H1 (cell line): ENCODE measurements at regions not wholly inside any gene's neighbourhood (a gene's known extent, or its start where the extent isn't known, plus 50 kb on each side); places are given as distances from the start of the nearest gene placed in this dataset.

Experiments
- CTCF ChIA-PET: fragments of 300-600 bp; sonication (Branson Sonifier 250); formaldehyde crosslinking; loops from one replicate; lab custom pipeline; 2021; ENCODE audit not compliant: partially characterized antibody; lab: Charles Lee
- POLR2A ChIA-PET: fragments of 300-600 bp; sonication (Branson Sonifier 250); formaldehyde crosslinking; loops from one replicate; lab custom pipeline; 2021; ENCODE audit warnings: inconsistent platforms; ENCODE audit not compliant: partially characterized antibody; lab: Charles Lee
- DNase-seq, 2 experiments: peaks; one replicate each; pipeline versions ENCODE4 v3.0.0 to v3.0.0-alpha.2; 2010 to 2022; ENCODE audit warnings: low spot score in 2 of 2, low read depth in 1 of 2, mixed read lengths in 1 of 2
- FAIRE-seq: peaks from 2 replicates; lab custom pipeline; 2011; peaks lifted over from hg19 to GRCh38; lab: Jason Lieb, UNC
- H2AFZ ChIP-seq: 2 replicates; pipeline ENCODE4 v1.8.1; 2012; ENCODE audit warnings: low read length, inconsistent platforms
- H2AK5ac ChIP-seq: 2 replicates; pipeline ENCODE4 v1.6.1; 2013; ENCODE audit warnings: low read depth, low read length
- H2BK120ac ChIP-seq: replicated peaks from 2 replicates; pipeline ENCODE3; 2013; ENCODE audit warnings: low read depth, low read length, inconsistent platforms
- H2BK12ac ChIP-seq: 2 replicates; pipeline ENCODE4 v1.6.1; 2013; ENCODE audit warnings: low read depth, low read length
- H2BK15ac ChIP-seq: 2 replicates; pipeline ENCODE4 v1.6.1; 2013; ENCODE audit warnings: low read length
- H2BK20ac ChIP-seq: 2 replicates; pipeline ENCODE4 v1.6.1; 2013; ENCODE audit warnings: low read length
- H2BK5ac ChIP-seq: 2 replicates; pipeline ENCODE4 v1.6.1; 2013; ENCODE audit warnings: low read depth, low read length
- H3K14ac ChIP-seq: 2 replicates; pipeline ENCODE4 v1.6.1; 2013; ENCODE audit warnings: inconsistent platforms; ENCODE audit not compliant: insufficient read length
- H3K18ac ChIP-seq: 2 replicates; pipeline ENCODE4 v1.6.1; 2013; ENCODE audit warnings: low read length; ENCODE audit errors: extremely low read depth
- H3K23ac ChIP-seq: 2 replicates; pipeline ENCODE4 v1.6.1; 2013; ENCODE audit warnings: inconsistent platforms; ENCODE audit not compliant: insufficient read length
- H3K23me2 ChIP-seq: 2 replicates; pipeline ENCODE4 v1.6.1; 2013; ENCODE audit warnings: low read depth, low read length
- H3K27ac ChIP-seq: 2 replicates; pipeline ENCODE4 v1.6.1; 2011; ENCODE audit warnings: low read depth, low read length, inconsistent platforms
- H3K27me3 ChIP-seq, 4 experiments: replicated peaks in 1 of 4; 1 replicate in 1 of 4; 2 replicates in 3 of 4; pipeline versions ENCODE4 v1.6.1 to v1.8.1; 2011 to 2013; ENCODE audit warnings: low read length in 3 of 4, mild to moderate bottlenecking in 3 of 4, inconsistent platforms in 2 of 4, mixed read lengths in 2 of 4, moderate library complexity in 1 of 4; ENCODE audit not compliant: control insufficient read depth in 3 of 4, insufficient read depth in 3 of 4; ENCODE audit errors: extremely low read depth in 1 of 4
- H3K36me3 ChIP-seq, 4 experiments: 2 replicates each; pipeline versions ENCODE4 v1.6.1 to v1.8.1; 2011 to 2013; ENCODE audit warnings: mild to moderate bottlenecking in 4 of 4, low read length in 3 of 4, moderate library complexity in 2 of 4, control low read depth in 1 of 4, inconsistent platforms in 1 of 4; ENCODE audit not compliant: insufficient read depth in 4 of 4, control insufficient read depth in 2 of 4
- H3K4ac ChIP-seq: replicated peaks from 2 replicates; pipeline ENCODE3; 2013; ENCODE audit warnings: low read length, low read depth, mixed read lengths, inconsistent platforms; ENCODE audit not compliant: insufficient read length
- H3K4me1 ChIP-seq, 4 experiments: replicated peaks in 1 of 4; 1 replicate in 1 of 4; 2 replicates in 3 of 4; pipeline versions ENCODE4 v1.6.1 to v1.8.1; 2011 to 2013; ENCODE audit warnings: low read length in 3 of 4, inconsistent platforms in 2 of 4, mixed read lengths in 1 of 4; ENCODE audit not compliant: insufficient read depth in 4 of 4, control insufficient read depth in 3 of 4
- H3K4me2 ChIP-seq, 2 experiments: 2 replicates each; pipeline versions ENCODE4 v1.6.1 to v1.8.1; 2011 to 2013; ENCODE audit warnings: low read depth in 2 of 2, low read length in 2 of 2, control low read depth in 1 of 2, inconsistent platforms in 1 of 2, mild to moderate bottlenecking in 1 of 2; ENCODE audit not compliant: insufficient read depth in 1 of 2
- H3K4me3 ChIP-seq, 4 experiments: fragments of 200-600, 300-600 bp in 1 of 4; sonication (generic), shearing (Covaris generic), sonication (Bioruptor Twin) in 1 of 4; 2 replicates each; pipeline versions ENCODE4 v1.5.1 to v1.8.1; 2011 to 2016; ENCODE audit warnings: low read length in 4 of 4, low read depth in 3 of 4, control low read depth in 2 of 4, inconsistent platforms in 2 of 4, mild to moderate bottlenecking in 2 of 4, mixed read lengths in 1 of 4, moderate library complexity in 1 of 4; ENCODE audit not compliant: insufficient read depth in 2 of 4; ENCODE audit errors: extremely low read depth in 1 of 4
- H3K56ac ChIP-seq: replicated peaks from 2 replicates; pipeline ENCODE3; 2013; ENCODE audit warnings: low read depth, mild to moderate bottlenecking, mixed read lengths, low read length, inconsistent platforms; ENCODE audit not compliant: insufficient read length
- H3K79me1 ChIP-seq: 2 replicates; pipeline ENCODE4 v1.6.1; 2013; ENCODE audit warnings: low read depth, low read length, control low read depth
- H3K79me2 ChIP-seq, 2 experiments: 2 replicates each; pipeline versions ENCODE4 v1.6.1 to v1.8.1; 2012 to 2013; ENCODE audit warnings: low read length in 2 of 2, mild to moderate bottlenecking in 2 of 2, inconsistent platforms in 1 of 2; ENCODE audit not compliant: insufficient read depth in 2 of 2, control insufficient read depth in 1 of 2
- H3K9ac ChIP-seq, 4 experiments: replicated peaks in 1 of 4; 1 replicate in 1 of 4; 2 replicates in 3 of 4; pipeline versions ENCODE4 v1.6.1 to v1.8.1; 2011 to 2013; ENCODE audit warnings: low read depth in 3 of 4, low read length in 3 of 4, control low read depth in 2 of 4, mild to moderate bottlenecking in 2 of 4, moderate library complexity in 2 of 4, inconsistent platforms in 1 of 4; ENCODE audit errors: extremely low read depth in 1 of 4
- H3K9me3 ChIP-seq, 2 experiments: 2 replicates each; pipeline versions ENCODE4 v1.6.1 to v1.8.1; 2012 to 2013; ENCODE audit warnings: mild to moderate bottlenecking in 2 of 2, moderate library complexity in 2 of 2, control low read depth in 1 of 2, inconsistent platforms in 1 of 2, low read depth in 1 of 2, low read length in 1 of 2, mixed read lengths in 1 of 2; ENCODE audit not compliant: insufficient read depth in 2 of 2
- H4K20me1 ChIP-seq, 2 experiments: replicated peaks in 1 of 2; 2 replicates each; pipeline versions ENCODE3 to v1.8.1; 2011 to 2013; ENCODE audit warnings: inconsistent platforms in 2 of 2, low read length in 2 of 2, mild to moderate bottlenecking in 1 of 2; ENCODE audit not compliant: insufficient read depth in 2 of 2, control insufficient read depth in 1 of 2
- H4K5ac ChIP-seq: 2 replicates; pipeline ENCODE4 v1.6.1; 2013; ENCODE audit warnings: low read length, low read depth, mixed read lengths, inconsistent platforms; ENCODE audit not compliant: insufficient read length
- H4K8ac ChIP-seq: 2 replicates; pipeline ENCODE4 v1.8.0; 2013; ENCODE audit warnings: mild to moderate bottlenecking, moderate library complexity, low read length, inconsistent platforms; ENCODE audit not compliant: insufficient read depth; ENCODE audit errors: extremely low read depth
- H4K91ac ChIP-seq: replicated peaks from 2 replicates; pipeline ENCODE3; 2013; ENCODE audit warnings: low read length, mixed read lengths, inconsistent platforms; ENCODE audit not compliant: insufficient read length
- CHD1 ChIP-seq: IDR thresholded peaks from 2 replicates; pipeline ENCODE4 v1.6.1; 2012; ENCODE audit warnings: low read depth, low read length, improper control_type of control experiment
- EZH2 ChIP-seq: fragments of 200-600 bp; sonication (generic); IDR thresholded peaks from 2 replicates; pipeline ENCODE4 v1.7.1; 2012; ENCODE audit warnings: low read depth, mild to moderate bottlenecking, moderate library complexity, low read length, inconsistent platforms; ENCODE audit not compliant: severe bottlenecking
- NANOG ChIP-seq: IDR thresholded peaks from 2 replicates; pipeline ENCODE4 v1.6.1; 2011; ENCODE audit warnings: low read length, low read depth, mild to moderate bottlenecking, inconsistent platforms; ENCODE audit not compliant: insufficient read depth, poor library complexity, severe bottlenecking
- POLR2AphosphoS5 ChIP-seq: IDR thresholded peaks from 2 replicates; pipeline ENCODE4 v1.6.1; 2011; ENCODE audit warnings: low read depth, low read length
- POU5F1 ChIP-seq: IDR thresholded peaks from 2 replicates; pipeline ENCODE4 v1.6.1; 2011; ENCODE audit warnings: low read depth, mild to moderate bottlenecking, low read length, moderate library complexity
- SAP30 ChIP-seq: fragments of 300-600 bp; sonication (generic); IDR thresholded peaks from 2 replicates; pipeline ENCODE4 v1.7.1; 2012; ENCODE audit warnings: low read length, moderate library complexity, mild to moderate bottlenecking, inconsistent platforms; ENCODE audit not compliant: insufficient read depth, insufficient replicate concordance
- SIRT6 ChIP-seq: IDR thresholded peaks from one replicate; pipeline ENCODE4 v1.7.1; 2012; ENCODE audit warnings: low read length, inconsistent platforms
- SUZ12 ChIP-seq: fragments of 200-600 bp; sonication (generic); IDR thresholded peaks from 2 replicates; pipeline ENCODE4 v1.6.1; 2012; ENCODE audit warnings: mild to moderate bottlenecking, inconsistent platforms, low read length, moderate library complexity, mixed read lengths
- WGBS, 2 experiments: shearing (Covaris generic) in 1 of 2; methylation state at CpG; one replicate each; pipeline versions ENCODE4 v1.1.6 to v1.1.7; 2013 to 2015; ENCODE audit warnings: low lambda C conversion rate in 2 of 2, mixed read lengths in 2 of 2, inconsistent platforms in 1 of 2, low coverage in 1 of 2, missing lambda C conversion rate in 1 of 2; ENCODE audit not compliant: insufficient replicate concordance in 2 of 2, insufficient coverage in 1 of 2, insufficient read length in 1 of 2; ENCODE audit errors: extremely low coverage in 1 of 2, missing lambda C conversion rate in 1 of 2; 5-methylcytosine and 5-hydroxymethylcytosine counted together

GRCh38 chr2:163171786-163172530, 333.4 kb upstream of the KCNH7 start:
- Histone ChIP-seq H3K9me3 (no peaks in the 10 kb centered on the region), H2BK12ac (no peak overlapping the region), H3K4ac (no peak overlapping the region), H3K4me3 (no peak overlapping the region), H3K79me2 (no peaks in the 10 kb centered on the region), H3K36me3 (no peaks in the 10 kb centered on the region), H3K18ac (no peak overlapping the region), H2BK15ac (no peak overlapping the region), H4K5ac (no peak overlapping the region), H4K8ac (no peak overlapping the region), H3K27me3 (peaks cover 0 to 9% (median 7%) of the 10 kb centered on the region in 4 experiments; a peak in 6 of 7 replicates), H3K23me2 (no peaks in the 10 kb centered on the region), H3K4me1 (no peaks in the 10 kb centered on the region), H3K79me1 (no peaks in the 10 kb centered on the region), H3K27ac (no peak overlapping the region), H3K4me2 (no peak overlapping the region), H2BK120ac (no peak overlapping the region), H4K91ac (no peak overlapping the region), H2BK5ac (no peak overlapping the region), H4K20me1 (no peaks in the 10 kb centered on the region), H2AFZ (no peak overlapping the region), H2AK5ac (no peak overlapping the region), H2BK20ac (no peak overlapping the region), H3K23ac (no peak overlapping the region), H3K9ac (no peak overlapping the region), H3K56ac (no peak overlapping the region), H3K14ac (no peak overlapping the region)
- ChIA-PET POLR2A (no interaction called here), CTCF (interaction anchor here (2.1 to 5.3 kb wide), 5 partner anchors 10 to 1296 kb away, joined by 8 to 44 read pairs (median 36); no protein-coding TSS in a partner anchor)
- no peak for DNase-seq
- WGBS, 2 experiments, result 59% methylated on average over 2 of the region's 2 CpGs; no CpG with 5 or more reads in 1 of the 2 experiments
- TF ChIP-seq POU5F1, result no peak
- TF ChIP-seq EZH2, result no peak
- TF ChIP-seq SIRT6, result no peak
- no peak for TF ChIP-seq SUZ12
- TF ChIP-seq SAP30, result no peak
- TF ChIP-seq NANOG, result no peak
- TF ChIP-seq CHD1, result no peak
- no peak for TF ChIP-seq POLR2AphosphoS5
- no peak for FAIRE-seq
